GM13977 (cell line): ENCODE measurements at regions not wholly inside any gene's neighbourhood (a gene's known extent, or its start where the extent isn't known, plus 50 kb on each side); places are given as distances from the start of the nearest gene placed in this dataset.

Experiments used
- DNase-seq: peaks from one replicate; pipeline ENCODE4 v3.0.0; 2012; ENCODE audit warnings: low spot score
- in situ Hi-C: fragments of 300-500 bp; cut with MboI; formaldehyde crosslinking; loops from one replicate; pipeline ENCODE4 v1.12.0; 2022; ENCODE audit warnings: low sequenced_read_pairs, low pct_unique_long_range_greater_than_20kb, mixed read lengths, inconsistent platforms; ENCODE audit not compliant: unreplicated experiment
- TF ChIP-seq, protein P1 (sequence below): IDR thresholded peaks from 2 replicates; pipeline ENCODE4 v1.5.1; 2012; ENCODE audit warnings: mild to moderate bottlenecking, control low read depth; ENCODE audit not compliant: insufficient read depth; ENCODE audit errors: extremely low read depth, missing control alignments

- no peak for DNase-seq
- TF ChIP-seq, protein P1, sequence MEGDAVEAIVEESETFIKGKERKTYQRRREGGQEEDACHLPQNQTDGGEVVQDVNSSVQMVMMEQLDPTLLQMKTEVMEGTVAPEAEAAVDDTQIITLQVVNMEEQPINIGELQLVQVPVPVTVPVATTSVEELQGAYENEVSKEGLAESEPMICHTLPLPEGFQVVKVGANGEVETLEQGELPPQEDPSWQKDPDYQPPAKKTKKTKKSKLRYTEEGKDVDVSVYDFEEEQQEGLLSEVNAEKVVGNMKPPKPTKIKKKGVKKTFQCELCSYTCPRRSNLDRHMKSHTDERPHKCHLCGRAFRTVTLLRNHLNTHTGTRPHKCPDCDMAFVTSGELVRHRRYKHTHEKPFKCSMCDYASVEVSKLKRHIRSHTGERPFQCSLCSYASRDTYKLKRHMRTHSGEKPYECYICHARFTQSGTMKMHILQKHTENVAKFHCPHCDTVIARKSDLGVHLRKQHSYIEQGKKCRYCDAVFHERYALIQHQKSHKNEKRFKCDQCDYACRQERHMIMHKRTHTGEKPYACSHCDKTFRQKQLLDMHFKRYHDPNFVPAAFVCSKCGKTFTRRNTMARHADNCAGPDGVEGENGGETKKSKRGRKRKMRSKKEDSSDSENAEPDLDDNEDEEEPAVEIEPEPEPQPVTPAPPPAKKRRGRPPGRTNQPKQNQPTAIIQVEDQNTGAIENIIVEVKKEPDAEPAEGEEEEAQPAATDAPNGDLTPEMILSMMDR: no peak
- in situ Hi-C loops: no loop called here
Observed at GRCh38 chr5:89028595-89029285, 145.8 kb upstream of the MEF2C start.

GRCh38 chr5:89024045-89024444 lies 141.1 kb upstream of the MEF2C start:
- in situ Hi-C loops: no loop called here
- TF ChIP-seq, protein P1: no peak
- no peak for DNase-seq

DNA sequence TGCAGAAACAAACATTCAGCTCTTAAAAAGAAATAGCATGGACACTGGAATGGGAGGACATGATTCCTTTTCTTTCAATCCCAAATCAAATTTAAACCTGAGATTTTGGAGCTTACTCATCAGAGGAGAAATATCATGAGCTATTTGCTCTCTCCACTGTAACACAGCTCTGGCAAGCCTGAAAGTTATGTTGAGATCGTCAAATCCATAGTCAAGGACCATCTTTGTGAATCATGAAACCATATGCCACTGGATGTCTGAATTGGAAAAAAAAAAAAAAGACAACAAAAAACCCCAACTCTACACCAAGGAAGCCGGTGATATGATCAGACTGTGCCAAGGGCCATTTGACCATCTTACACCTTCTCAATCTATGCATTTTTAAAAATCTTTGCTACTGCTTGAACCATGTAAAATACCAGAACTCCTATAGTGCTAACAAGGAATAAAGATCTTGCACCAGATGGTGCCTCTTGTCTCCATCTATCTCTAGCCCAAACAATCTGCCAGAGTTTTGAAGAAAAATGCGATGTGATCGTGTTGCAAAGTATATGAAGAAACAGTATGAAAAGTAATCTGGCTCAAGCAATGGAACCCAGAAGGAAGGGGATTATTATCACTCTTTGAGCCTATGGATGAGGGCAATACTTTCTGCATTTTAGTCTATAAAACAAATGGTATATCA lies 138.1 kb upstream of the MEF2C start:
- no peak for DNase-seq
- TF ChIP-seq, protein P1: no peak
- in situ Hi-C loops: no loop called here

- in situ Hi-C loops: no loop called here
- TF ChIP-seq, protein P1: no peak
Observed at GRCh38 chr5:89016741-89017303, 133.8 kb upstream of the MEF2C start.

DNA sequence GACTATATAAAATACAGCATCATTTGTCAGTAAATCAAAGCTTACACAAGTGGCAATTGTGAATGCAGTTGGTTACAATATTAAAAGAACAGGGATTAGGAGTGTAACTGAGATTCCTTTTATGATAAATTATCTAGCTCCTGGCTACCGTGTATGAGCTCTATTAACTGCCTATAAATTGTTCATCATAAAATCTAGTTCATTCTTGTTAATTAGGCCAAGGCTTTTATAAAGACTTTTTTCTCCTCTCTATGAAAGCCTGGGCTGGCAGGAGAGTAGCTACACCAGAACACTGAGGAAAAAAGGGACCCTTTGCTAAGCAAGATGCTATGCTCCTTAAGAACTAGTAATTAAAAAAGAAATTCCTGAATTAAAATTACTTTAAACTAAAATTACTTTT lies 132.4 kb upstream of the MEF2C start:
- in situ Hi-C loops: no loop called here
- TF ChIP-seq, protein P1: no peak
- no peak for DNase-seq

More at GRCh38 chr5:89016741-89017303, 133.8 kb upstream of the MEF2C start:
- no peak for DNase-seq

DNA sequence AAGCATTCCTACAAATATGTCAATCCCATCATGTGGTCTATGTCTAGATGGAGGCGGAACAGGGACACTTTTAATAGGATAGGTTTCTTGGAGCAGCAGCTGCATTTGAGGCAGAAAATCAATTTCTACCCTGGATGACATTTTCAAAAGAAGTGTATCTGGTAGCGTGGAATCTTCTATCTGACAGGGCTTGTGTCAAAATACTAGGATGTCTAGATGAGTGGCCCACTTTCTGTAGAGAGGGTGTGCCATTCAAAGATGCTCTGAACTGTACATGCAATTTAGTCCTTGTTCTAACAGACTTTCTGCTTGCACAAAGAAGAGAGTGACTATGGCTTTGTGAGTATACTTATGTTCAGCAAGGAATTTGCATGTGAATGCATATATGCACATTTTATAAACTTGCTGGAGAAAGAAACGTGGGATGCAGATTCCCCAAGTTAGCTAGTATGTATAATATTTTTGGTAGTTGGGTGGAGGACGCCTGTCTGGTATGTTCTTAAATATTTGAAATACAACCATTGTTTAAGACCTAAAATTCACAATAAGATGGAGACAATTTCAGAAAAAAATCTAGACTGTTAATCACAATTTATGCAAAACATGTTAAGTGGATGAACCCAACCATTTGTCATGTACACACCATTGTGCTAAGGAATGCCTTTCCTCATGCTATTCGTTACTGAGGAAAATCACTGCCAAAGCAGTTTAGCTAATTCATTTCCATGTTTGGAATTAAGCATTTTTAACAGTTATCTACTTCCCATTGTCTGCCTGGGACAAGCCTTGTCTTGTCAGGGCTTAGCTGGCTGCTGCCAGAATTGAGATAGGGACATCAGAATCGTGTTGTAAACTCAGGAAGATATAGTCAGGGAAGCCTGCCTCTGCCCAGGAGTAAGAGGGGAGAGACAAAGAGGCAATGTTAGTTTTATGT lies 129.1 kb upstream of the MEF2C start:
- no peak for DNase-seq
- TF ChIP-seq, protein P1: no peak
- in situ Hi-C loops: no loop called here
